Stomach (tissue), 8 donors: ENCODE measurements at regions not wholly inside any gene's neighbourhood (a gene's known extent, or its start where the extent isn't known, plus 50 kb on each side); places are given as distances from the start of the nearest gene placed in this dataset.
A peak's percentile ranks its signal among the peaks of the same experiment; 100 is the strongest.

Experiments used
- DNase-seq, 2 donors: peaks; one replicate each; pipeline versions ENCODE4 v3.0.0 to v3.0.0-alpha.2; 2013 to 2019
- H3K27ac ChIP-seq, 5 donors: fragments of 200-600 bp in 4 of 5; sonication (generic) in 4 of 5; one replicate each; pipeline ENCODE4 v1.5.1; 2013 to 2019; ENCODE audit warnings: mild to moderate bottlenecking in 1 of 5, moderate library complexity in 1 of 5
- H3K27me3 ChIP-seq, 3 donors: fragments of 200-600 bp; sonication (generic); one replicate each; pipeline ENCODE4 v1.5.1; 2017 to 2019; ENCODE audit warnings: mixed run types in 1 of 3
- H3K36me3 ChIP-seq, 4 donors: fragments of 200-600 bp; sonication (generic); 1 replicate in 3 of 4; 2 replicates in 1 of 4; pipeline ENCODE4 v1.5.1; 2016 to 2019
- H3K4me1 ChIP-seq, 4 donors: fragments of 200-600 bp; sonication (generic); one replicate each; pipeline ENCODE4 v1.5.1; 2016 to 2019
- H3K4me3 ChIP-seq, 4 donors: fragments of 200-600 bp; sonication (generic) in 3 of 4; one replicate each; pipeline ENCODE4 v1.5.1; 2016 to 2019; ENCODE audit warnings: mild to moderate bottlenecking in 1 of 4
- H3K9me3 ChIP-seq, 4 donors: fragments of 200-600 bp; sonication (generic); one replicate each; pipeline ENCODE4 v1.5.1; 2016 to 2019
- EP300 ChIP-seq: sonication (generic); formaldehyde crosslinking; IDR thresholded peaks from one replicate; pipeline ENCODE4 v1.6.1; 2017; ENCODE audit warnings: antibody characterized with exemption
- POLR2A ChIP-seq, 4 donors: fragments of 450-650 bp; IDR thresholded peaks; one replicate each; pipeline ENCODE4 v1.6.1; 2016; ENCODE audit warnings: antibody characterized with exemption in 4 of 4, control low read depth in 2 of 4, mild to moderate bottlenecking in 1 of 4, moderate library complexity in 1 of 4
- POLR2AphosphoS5 ChIP-seq, 3 donors: sonication (generic); formaldehyde crosslinking; IDR thresholded peaks; one replicate each; pipeline ENCODE4 v1.6.1; 2016; ENCODE audit warnings: antibody characterized with exemption in 3 of 3
- WGBS, 5 donors: extraction: QIAGEN DNeasy Blood & Tissue Kit in 3 of 5; methylation state at CpG; one replicate each; pipeline versions ENCODE4 v1.1.5 to v1.1.7; 2013 to 2018; 5-methylcytosine and 5-hydroxymethylcytosine counted together
- intact Hi-C: fragments of 100-400 bp; cut with DNase I; formaldehyde crosslinking; loops from one replicate; pipeline ENCODE4 v1.15.1; 2023; ENCODE audit warnings: low total_unique reads
- TF ChIP-seq, protein P1 (sequence below), 7 experiments: fragments of 450-650 bp in 4 of 7; fragments of 200-600 bp in 3 of 7; sonication (generic) in 3 of 7; IDR thresholded peaks; one replicate each; pipeline ENCODE4 v1.5.1; 2016 to 2019; ENCODE audit warnings: antibody characterized with exemption in 7 of 7, control low read depth in 2 of 7, mild to moderate bottlenecking in 1 of 7
- donor health status: healthy with polysubstance abuse.
- donor health status: Bipolar disorder and iron deficiency.
- donor health status: healthy.

- peaks cover 8 to 28% (median 17%) of the 10 kb centered on the region in 4 donors for H3K4me1 ChIP-seq
- 24 to 50% (median 34%) methylated on average over 9 of the region's 9 CpGs for WGBS, 5 donors
- H3K27ac ChIP-seq: peak overlapping the region in 3 of 5 donors; percentile 33 to 58 (median 37)
- no peaks in the 10 kb centered on the region for H3K9me3 ChIP-seq
- peak; percentile 26 to 61 for DNase-seq
- TF ChIP-seq POLR2AphosphoS5 (IDR thresholded peaks at IDR 0.05): no peak
- TF ChIP-seq POLR2A (IDR thresholded peaks at IDR 0.05): no peak
- TF ChIP-seq, protein P1, sequence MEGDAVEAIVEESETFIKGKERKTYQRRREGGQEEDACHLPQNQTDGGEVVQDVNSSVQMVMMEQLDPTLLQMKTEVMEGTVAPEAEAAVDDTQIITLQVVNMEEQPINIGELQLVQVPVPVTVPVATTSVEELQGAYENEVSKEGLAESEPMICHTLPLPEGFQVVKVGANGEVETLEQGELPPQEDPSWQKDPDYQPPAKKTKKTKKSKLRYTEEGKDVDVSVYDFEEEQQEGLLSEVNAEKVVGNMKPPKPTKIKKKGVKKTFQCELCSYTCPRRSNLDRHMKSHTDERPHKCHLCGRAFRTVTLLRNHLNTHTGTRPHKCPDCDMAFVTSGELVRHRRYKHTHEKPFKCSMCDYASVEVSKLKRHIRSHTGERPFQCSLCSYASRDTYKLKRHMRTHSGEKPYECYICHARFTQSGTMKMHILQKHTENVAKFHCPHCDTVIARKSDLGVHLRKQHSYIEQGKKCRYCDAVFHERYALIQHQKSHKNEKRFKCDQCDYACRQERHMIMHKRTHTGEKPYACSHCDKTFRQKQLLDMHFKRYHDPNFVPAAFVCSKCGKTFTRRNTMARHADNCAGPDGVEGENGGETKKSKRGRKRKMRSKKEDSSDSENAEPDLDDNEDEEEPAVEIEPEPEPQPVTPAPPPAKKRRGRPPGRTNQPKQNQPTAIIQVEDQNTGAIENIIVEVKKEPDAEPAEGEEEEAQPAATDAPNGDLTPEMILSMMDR (IDR thresholded peaks at IDR 0.05): no peak
- TF ChIP-seq EP300: no peak
- no peaks in the 10 kb centered on the region for H3K36me3 ChIP-seq
- H3K27me3 ChIP-seq: no peaks in the 10 kb centered on the region
- intact Hi-C loops: no loop called here
- H3K4me3 ChIP-seq: no peak overlapping the region
Measured at GRCh38 chr13:76829572-76830327, 56.5 kb downstream of the KCTD12 start.

DNA sequence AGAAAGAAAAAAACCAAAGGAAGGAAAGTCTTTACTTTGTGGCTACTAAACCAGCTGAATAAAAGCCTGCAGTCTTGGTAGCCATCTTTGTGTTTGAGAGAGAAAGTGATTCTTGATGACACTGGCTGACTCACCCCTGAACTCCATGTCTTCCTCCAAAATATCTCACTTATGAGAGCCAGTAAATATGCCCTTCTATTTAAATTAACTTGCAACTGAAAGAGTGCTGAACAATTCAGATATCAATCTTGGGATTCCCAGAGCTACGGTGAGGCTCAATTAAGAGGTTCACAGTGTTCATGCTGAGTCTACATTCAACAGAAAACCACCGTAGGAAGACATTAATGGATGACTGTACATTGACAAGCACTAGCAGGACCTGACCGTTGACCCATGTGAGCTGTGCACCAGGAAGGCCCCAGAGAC lies 57.9 kb downstream of the KCTD12 start:
- no peaks in the 10 kb centered on the region for H3K27me3 ChIP-seq
- no peak overlapping the region for H3K27ac ChIP-seq
- no peak for TF ChIP-seq POLR2A (IDR thresholded peaks at IDR 0.05)
- TF ChIP-seq, protein P1 (IDR thresholded peaks at IDR 0.05): no peak
- no peak for TF ChIP-seq POLR2AphosphoS5 (IDR thresholded peaks at IDR 0.05)
- no peak for TF ChIP-seq EP300
- intact Hi-C loops: no loop called here
- peaks cover 8 to 28% (median 17%) of the 10 kb centered on the region in 4 donors for H3K4me1 ChIP-seq
- 56 to 76% (median 68%) methylated on average over 3 of the region's 3 CpGs for WGBS, 5 donors
- H3K4me3 ChIP-seq: no peak overlapping the region
- DNase-seq: no peak
- no peaks in the 10 kb centered on the region for H3K9me3 ChIP-seq
- no peaks in the 10 kb centered on the region for H3K36me3 ChIP-seq

DNA sequence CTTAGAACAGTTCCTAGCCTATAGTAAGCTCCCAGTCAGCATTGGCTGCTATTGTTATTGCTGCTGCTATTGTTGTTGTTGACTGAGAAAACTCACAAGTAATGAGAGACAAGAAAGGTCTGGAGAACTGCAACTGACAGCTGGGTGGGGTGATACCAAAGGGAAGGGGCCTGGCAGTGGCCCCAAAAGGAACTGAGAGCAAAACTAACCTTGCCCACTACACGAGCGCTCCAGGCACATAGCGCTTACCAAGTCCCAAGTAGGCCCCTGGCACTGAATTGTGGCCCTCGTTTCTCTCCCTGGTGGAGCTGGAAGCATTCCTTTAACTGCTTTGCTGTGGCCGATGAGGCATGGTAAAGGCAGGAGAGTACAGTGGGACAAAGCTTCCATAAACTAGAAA lies 59.7 kb downstream of the KCTD12 start:
- TF ChIP-seq POLR2A (IDR thresholded peaks at IDR 0.05) (no peak), EP300 (no peak), POLR2AphosphoS5 (IDR thresholded peaks at IDR 0.05) (no peak)
- TF ChIP-seq, protein P1 (IDR thresholded peaks at IDR 0.05): no peak
- no peak overlapping the region for H3K4me3 ChIP-seq
- no peaks in the 10 kb centered on the region for H3K27me3 ChIP-seq
- no peak for DNase-seq
- H3K36me3 ChIP-seq: no peaks in the 10 kb centered on the region
- H3K4me1 ChIP-seq: peaks cover 4 to 20% (median 15%) of the 10 kb centered on the region in 4 donors
- H3K9me3 ChIP-seq: no peaks in the 10 kb centered on the region
- H3K27ac ChIP-seq: no peak overlapping the region
- intact Hi-C loops: no loop called here
- 87 to 95% (median 91%) methylated on average over 5 of the region's 5 CpGs for WGBS, 5 donors

GRCh38 chr13:76825430-76825829 lies 60.8 kb downstream of the KCTD12 start:
- H3K36me3 ChIP-seq: no peaks in the 10 kb centered on the region
- peak in 1 of 2 donors; percentile 67 for DNase-seq
- H3K27ac ChIP-seq: no peak overlapping the region
- TF ChIP-seq, protein P1 (IDR thresholded peaks at IDR 0.05): no peak
- no peak for TF ChIP-seq EP300
- TF ChIP-seq POLR2A (IDR thresholded peaks at IDR 0.05): no peak
- no peak for TF ChIP-seq POLR2AphosphoS5 (IDR thresholded peaks at IDR 0.05)
- H3K9me3 ChIP-seq: no peaks in the 10 kb centered on the region
- no peak overlapping the region for H3K4me3 ChIP-seq
- intact Hi-C loops: no loop called here
- H3K27me3 ChIP-seq: no peaks in the 10 kb centered on the region
- H3K4me1 ChIP-seq: peaks cover 4 to 20% (median 15%) of the 10 kb centered on the region in 4 donors
- 48 to 61% (median 52%) methylated on average over 1 of the region's 1 CpG for WGBS, 5 donors
